Fibroblast of peridontal ligament (primary cell): ENCODE measurements at regions not wholly inside any gene's neighbourhood (a gene's known extent, or its start where the extent isn't known, plus 50 kb on each side); places are given as distances from the start of the nearest gene placed in this dataset.
"Not testable (repeated sequence)": the region's sequence is repeated elsewhere in the genome, so short reads cannot be mapped to it uniquely, and the experiment has no call there.

Source experiments
- DNase-seq: peaks from one replicate; pipeline ENCODE4 v3.0.0-alpha.2; 2010; ENCODE audit errors: extremely low read depth

DNA sequence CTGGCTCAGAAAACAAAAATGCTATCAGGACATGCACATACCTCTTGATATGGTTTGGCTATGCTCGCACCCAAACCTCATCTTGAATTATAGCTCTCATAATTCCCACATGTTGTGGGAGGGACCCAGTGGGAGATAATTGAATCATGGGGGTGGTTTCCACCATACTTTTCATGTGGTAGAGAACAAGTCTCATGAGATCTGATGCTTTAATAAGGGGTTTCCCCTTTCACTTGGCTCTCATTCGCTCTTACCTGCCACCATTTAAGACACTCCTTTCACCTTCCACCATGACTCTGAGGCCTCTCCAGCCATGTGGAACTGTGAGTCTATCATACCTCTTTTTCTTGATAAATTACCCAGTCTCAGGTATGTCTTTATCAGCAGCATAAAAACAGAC lies 958.6 kb downstream of the TRAM1L1 start:
- DNase-seq = no peak

DNA sequence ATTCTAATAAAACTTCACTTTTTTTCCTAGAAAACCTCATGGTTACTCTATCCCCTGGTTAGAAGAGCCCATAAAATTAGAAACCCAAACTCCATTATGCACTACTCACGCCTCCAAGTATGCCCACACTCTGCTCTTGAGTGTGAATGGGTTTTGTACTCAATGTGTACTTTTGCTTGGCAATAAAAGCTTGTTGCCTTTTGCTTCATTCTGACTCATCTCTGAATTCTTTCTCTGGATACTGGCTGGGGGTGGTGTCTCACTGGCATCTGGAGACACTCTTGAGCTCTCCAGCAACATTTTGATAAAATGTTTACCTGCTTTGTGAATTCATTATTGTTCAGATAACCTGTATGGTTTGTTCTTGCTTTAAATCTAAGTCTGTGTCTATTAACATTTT lies 963.3 kb downstream of the TRAM1L1 start:
- DNase-seq = no peak

DNA sequence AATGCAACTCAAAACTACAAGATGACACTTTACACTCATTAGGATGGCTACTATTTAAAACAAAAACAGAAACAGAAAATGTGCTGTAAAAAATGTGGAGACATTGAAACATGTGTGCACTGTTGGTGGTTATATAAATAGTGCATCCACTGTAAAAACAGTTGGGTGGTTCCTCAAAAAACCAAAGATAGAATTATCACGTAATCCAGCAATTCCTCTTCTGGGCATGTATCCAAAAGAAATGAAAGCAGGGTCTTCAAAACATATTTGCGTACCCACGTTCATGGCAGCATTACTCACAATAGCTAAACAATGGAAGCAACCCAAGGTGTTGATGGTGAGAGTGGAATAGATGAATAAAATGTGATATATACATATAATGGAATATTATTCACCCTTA lies 967.2 kb downstream of the TRAM1L1 start:
- DNase-seq = no peak

DNA sequence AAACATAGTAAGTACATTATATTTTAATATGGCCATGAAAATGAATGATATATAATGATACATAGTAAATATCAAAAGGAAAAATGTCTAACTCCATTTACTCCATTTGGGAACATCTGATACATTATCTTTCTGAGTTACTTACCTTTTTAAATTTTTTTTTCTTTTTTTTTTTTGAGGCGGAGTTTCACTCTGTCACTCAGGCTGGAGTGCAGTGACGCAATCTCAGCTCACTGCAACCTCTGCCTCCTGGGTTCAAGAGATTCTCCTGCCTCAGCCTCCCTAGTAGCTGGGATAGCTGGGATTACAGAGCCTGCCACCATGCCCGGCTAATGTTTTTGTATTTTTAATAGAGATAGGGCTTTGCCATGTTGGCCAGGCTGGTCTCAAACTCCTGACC lies 972.5 kb downstream of the TRAM1L1 start:
- DNase-seq = not testable (repeated sequence)

DNA sequence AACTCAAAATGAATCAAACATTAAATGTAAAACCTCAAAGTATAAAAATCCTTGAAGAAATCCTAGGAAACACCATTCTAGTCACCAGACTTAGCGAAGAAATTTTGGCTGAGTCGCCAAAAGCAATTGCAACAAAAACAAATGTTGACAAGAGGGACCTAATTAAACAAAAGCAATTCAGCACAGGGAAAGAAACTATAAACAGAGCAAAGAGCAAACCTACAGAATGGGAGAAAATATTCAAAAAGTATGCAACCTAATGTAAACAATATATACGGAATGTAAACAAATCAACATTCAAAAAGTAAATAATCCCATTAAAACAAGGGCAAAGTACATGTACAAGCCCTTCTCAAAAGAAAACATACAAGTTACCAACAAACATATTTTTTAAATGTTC lies 974.7 kb downstream of the TRAM1L1 start:
- no peak for DNase-seq

DNA sequence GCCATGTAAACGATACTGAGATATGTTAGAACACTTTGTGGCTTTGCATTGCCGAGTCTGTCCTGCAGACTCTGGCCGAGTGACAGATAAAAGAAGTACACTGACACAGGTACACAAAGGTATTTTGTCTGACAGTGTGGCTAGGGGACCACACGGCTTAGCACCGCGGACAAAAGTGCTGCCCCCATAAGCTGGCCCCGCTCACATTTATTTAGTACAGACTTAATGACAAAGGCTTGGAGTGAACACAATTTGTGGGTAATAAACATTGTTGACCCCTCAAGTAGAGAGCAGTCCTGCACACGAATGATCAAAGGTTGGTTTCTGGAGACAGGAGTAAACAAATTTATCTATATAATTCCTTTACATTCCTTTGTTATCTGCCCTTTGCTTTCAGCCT lies 976.8 kb downstream of the TRAM1L1 start:
- DNase-seq = no peak

DNA sequence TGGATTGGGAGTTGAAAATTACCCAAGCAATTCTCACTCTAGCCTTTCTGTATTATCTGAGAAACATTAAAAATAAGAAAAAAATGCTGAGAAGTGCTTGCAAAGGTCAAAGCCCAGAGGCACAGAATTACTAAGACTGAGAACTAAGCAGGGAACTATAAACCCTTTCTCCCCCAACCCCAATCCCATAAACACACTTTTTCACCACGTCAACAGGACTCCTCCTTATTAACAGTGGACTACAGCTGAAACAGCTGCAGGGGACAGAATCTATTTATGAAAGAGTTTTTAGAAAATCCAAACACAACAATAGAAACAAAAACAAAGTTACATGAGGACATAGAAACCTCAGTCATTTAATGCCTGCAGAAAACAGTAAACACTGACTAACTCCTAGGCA lies 984.1 kb downstream of the TRAM1L1 start:
- DNase-seq = no peak

DNA sequence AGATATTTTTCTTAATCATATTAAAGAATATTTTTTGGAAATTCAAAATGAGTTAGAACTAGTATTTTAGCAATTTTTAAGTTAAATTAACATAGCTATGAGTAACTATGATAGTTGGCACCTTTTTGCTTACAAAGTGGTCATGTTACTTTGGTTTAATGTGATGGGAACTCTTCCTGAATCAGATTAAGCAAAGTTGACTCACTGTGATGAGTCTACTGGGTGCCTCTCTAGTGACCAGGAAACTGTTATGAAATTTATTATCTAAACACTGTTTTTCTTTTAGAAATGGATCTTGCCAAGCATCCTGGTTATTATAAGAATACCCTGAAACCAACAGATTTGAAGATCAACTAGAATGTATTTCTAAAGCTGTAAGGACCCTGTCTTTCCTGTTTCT lies 985.8 kb downstream of the TRAM1L1 start:
- DNase-seq = no peak

DNA sequence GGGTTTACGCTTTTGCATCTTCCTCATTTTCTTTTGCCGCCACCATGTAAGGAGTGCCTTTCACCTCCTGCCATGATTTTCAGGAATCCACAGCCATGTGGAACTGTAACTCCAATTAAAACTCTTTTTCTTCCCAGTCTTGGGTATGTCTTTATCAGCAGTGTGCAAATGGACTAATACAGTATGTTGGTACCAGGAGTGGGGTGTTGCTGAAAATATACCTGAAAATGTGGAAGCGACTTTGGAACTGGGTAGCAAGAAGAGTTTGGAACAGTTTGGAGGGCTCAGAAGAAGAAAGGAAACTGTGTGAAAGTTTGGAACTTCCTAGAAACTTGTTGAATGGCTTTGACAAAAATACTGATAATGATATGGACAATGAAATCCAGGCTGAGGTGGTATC lies 983.9 kb upstream of the NDST4 start:
- not testable (repeated sequence) for DNase-seq

DNA sequence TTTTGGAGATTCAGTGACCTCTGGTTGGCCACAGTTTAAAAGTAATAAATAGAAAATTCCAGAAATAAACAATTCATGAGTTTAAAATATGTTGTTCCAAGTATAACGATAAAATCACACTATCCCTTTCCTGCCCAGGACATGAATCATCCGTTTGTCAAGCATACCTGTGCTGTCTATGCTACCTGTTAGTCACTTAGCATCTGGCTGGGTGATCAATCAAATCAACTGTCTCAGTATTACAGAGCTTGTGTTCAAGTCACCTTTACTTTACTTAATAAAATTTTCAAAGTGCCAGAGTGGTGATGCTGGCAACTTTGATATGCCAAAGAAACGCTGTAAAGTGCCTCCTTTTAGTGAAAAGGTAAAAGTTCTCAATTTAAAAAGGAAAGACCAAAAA lies 979.5 kb upstream of the NDST4 start:
- DNase-seq = no peak

DNA sequence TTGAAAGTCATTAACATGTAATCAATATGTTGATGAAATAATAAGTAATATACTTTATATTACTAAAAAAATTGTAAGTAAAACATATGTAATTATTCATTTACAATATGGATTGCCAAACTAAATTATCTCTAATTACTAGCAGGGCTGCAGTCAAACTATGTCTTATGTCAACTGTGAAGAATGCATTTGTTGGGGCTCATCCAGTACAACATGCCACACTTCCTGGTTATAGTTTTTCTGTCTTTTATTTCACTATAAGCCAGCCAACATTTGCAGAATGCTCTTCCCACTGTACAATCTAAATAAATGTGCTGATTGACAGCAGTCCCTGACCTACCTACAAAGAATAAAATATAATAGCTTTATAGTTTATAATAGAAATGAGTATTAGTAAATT lies 975.4 kb upstream of the NDST4 start:
- no peak for DNase-seq

DNA sequence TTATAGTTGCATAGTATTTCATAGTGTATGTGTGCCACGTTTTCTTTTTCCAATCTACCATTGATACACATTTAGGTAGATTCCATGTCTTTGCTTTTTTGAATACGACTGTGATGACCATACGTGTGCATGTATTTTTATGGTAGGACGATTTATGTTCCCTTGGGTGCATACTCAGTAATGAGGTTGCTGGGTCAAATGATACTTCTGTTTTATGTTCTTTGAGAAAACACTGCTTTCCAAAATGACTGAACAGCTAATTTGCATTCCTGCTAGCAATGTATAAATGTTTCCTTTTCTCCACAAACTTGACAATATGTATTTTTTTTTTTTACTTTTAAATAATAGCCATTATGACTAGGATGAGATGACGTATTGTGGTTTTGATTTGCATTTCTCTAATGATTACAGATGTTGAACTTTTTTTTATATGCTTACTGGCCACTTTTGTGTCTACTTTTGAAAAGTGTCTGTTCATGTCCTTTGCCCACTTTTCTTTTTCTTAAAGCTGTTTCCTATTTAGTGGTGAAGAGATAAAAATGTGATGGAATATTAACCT lies 969.5 kb upstream of the NDST4 start:
- DNase-seq = no peak

DNA sequence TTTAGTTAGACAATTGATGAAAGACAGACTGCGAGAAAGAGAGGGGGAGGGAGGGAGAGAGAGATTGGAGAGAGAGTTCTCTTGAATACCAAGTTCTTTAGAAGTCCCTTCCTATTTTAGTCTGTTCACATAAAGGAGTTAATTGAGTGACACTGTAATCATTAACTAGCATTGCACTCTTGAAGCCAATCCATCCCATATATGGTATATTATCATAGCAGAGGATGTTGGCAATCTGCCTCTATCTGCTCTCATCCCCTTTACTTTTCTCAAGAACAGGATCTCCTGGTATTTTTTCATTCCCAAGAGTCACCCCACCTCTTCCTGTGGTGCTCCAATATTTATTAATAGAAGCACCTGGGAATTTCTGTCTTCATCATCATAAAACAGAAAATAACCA lies 959.6 kb upstream of the NDST4 start:
- no peak for DNase-seq

DNA sequence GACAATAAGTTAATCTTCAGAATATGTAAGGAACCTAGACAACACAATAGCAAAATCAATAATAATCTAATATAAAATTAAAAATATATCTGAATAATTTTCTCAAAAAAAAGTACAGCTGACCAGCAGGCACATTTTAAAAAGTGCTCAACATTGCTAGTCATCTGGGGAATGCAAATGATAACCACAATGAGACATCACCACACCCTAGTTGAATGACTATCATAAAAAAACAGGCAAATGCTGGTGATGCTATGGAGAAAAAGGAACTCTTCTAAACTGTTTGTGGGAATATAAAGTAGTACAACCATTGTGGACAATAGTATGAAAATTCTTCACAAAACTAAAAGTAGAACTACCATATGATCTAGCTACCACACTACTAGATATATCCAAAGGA lies 956.9 kb upstream of the NDST4 start:
- no peak for DNase-seq

DNA sequence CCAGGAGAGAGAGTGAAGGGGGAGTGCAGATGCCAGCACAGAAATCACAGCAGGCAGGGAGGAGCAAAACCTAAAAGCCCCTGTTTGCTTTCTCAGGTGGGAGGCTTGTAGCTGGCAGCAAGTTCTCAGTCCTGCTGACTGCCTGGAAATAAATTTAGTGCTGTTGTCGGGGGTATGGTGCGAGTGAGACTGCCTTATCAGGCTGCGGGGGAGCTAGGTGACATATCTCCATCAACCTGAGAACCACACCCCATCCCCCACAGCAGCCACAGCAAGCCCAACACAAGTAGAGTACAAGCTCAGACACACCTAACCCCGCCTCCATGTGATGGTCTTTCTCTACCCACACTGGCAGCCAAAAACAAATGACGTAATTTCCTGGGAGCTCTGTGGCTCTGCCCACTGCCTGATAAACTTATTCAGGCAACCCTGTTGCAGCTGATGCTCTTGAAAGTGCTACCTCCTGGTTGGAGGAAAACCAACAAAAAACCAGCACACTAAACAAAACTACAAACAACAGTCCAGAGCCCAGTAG lies 953.4 kb upstream of the NDST4 start:
- DNase-seq = no peak

DNA sequence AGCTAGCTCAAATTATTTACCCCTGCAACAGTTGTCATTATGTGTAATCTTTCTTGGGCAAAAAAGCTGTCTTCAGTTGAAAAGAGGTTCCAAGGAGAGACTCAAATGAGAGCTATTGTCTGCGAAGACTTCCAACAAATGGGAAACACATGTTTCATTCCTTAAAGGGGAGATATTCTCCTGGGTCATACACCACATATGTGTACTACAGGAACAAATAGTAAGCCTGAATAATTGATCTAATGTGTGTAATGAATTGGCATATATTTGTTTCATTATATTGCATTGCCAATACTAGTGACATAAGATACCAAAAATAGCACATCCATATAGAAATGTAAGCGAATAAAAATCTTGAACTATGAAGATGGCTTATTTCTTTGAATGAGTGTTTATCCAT lies 950.9 kb upstream of the NDST4 start:
- no peak for DNase-seq

DNA sequence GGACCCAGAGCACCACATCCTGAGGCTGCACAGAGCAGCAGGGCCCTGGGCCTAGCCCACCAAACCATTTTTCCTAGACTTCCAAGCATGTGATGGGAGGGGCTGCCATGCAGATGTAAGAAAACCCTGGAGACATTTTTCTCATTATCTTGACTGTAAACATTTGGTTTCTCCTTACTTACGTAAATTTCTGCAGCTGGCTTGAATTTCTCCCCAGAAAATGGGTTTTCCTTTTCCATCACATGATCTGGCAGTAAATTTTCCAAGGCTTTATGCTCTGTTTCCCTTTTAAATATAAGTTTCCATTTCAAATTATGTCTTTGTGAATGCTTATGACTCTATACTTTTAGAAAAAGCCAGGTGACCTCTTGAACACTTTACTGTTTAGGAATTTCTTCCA lies 945.9 kb upstream of the NDST4 start:
- no peak for DNase-seq

DNA sequence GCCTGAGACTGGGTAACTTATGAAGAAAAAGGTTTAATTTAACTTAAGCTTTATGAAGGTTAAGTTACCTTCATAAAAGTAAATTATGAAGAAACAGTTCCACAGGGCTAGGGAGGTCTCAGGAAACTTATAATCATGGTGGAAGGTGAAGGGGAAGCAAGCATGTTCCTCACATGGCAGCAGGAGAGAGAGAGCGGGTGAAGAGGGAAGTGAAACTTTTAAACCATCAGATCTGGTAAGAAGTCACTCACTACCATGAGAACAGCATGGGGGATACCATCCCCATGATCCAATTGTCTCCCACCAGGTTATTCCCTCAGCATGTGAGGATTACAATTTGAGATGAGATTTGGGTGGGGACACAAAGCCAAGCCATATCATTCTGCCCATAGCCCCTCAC lies 944.7 kb upstream of the NDST4 start:
- DNase-seq = no peak

DNA sequence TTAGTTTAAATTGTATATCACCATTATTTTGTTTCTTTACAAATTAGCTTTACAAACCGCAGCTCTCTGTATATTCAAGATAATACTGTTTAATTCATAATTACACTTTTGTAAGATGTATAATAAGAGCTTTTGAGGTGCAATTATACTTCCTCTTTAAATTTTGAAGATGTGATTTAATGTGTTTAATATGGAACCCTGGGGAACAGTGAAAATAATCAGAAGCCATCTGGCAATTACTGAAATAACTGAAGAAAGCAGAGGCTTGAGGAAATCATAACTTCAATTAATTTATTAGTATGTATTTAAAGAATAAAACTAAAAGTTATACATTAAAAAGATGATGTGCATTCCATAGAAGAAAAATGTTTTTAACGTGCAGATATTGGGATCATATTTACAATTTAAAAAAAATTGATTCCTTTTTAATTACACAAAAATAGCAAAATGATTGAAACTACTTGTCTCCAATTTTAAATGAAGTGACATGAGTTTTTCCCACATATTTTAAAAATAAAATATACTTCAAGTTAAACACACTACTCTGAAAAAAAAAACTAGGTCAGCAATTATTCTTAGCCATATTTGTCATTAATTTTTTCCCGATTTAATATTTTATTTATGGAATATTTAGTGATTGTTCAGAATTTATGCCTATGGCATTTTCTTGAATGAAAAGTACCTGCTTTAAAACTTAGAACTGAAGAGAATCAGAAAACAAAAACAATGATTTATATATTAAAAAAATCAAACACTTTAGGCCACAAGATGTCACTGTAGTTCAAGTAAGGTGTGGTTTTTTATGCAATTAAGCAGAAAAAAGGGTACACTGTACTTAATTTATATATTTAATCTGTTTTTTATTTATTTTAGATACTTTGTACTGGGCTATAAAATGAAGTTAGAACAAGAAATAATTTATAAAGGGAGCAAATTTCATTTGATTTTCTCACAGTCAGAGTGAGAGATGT lies 942.7 kb upstream of the NDST4 start:
- peak; percentile 0 for DNase-seq

DNA sequence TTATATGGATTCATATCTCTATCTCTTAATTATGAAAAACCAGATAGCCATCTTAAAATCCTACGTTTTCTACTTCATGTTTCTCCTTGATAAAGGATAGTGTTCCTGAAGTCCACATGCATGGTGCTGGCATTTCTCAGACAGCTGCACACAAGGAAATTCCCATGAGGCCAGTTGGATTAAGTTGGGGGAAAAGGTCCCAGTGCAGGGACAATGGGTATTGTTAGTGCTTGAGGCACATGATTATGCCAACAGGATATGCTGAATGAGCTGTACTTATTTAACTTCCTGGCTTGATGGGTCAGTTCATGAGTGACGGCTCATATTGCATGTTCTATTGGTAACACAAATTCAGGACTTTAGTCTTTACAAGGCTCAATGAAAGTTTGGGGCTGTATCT lies 913.9 kb upstream of the NDST4 start:
- no peak for DNase-seq

DNA sequence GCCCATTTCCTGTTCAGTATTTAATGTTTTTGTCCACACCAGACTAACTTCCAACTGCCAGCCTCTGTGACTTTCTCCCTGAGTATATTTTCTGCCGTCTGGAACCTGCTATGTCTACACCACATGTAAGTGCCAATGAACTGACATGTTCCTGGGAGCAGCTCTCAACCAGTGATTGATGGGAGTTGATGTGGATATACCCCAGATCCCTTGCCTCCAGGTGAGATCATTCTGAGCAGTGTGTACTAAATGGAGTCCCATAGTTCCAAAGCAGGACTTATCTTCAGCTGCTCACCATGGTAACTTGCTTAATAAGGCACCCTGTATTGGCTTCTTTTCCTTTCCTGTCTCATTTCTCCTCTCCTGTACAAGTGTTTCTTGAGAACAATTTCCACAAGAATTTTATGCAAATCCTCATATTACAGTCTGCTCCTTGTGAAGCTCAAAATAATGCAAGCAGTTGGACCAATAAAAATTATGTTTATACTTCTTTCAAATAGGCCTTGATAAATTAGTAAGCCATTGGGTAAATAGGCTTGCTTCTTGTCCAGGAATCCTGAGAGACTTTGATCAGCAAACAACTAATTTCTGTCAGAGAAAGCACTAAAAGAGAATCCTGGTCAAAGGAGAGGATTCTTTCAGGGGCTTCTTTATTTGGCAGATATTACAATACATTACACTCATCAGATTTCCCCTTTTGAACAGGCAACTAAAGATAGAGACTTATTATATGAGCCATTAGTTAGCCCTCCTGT lies 911.7 kb upstream of the NDST4 start:
- no peak for DNase-seq

DNA sequence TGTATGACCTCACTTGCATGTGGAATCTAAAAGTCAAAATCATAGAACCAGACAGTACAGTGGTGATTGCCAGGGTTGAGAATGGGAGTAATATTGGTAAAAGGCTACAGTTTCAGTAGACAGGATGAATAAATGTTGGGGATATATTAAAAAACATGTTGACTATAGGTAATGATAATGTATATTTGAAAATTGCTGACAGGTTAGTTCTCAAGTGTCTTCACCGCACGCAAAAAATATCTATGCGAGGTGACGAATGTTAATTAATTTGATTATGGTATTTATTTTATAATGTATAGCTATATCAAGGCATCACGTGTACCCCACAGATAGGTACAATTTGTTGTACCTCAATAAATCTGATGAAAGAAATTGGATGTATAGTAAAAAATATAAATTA lies 909.6 kb upstream of the NDST4 start:
- DNase-seq = no peak
